ENCODE measurements at regions not wholly inside any gene's neighbourhood (a gene's known extent, or its start where the extent isn't known, plus 50 kb on each side); places are given as distances from the start of the nearest gene placed in this dataset.

- no peak for DNase-seq (ENCODE audit: extremely low spot score in 2 of 2)
- Histone ChIP-seq H3K27ac (no peak overlapping the region), H3K27me3 (no peaks in the 10 kb centered on the region), H3K36me3 (no peaks in the 10 kb centered on the region), H3K9me3 (no peaks in the 10 kb centered on the region), H3K4me3 (no peak overlapping the region), H3K4me1 (peaks cover 18% of the 10 kb centered on the region)
- intact Hi-C loops (cut with DNase I), result no loop called here
- TF ChIP-seq POLR2A (IDR thresholded peaks at IDR 0.05), result no peak
- TF ChIP-seq CTCF (IDR thresholded peaks at IDR 0.05), result no peak
- no peak for TF ChIP-seq POLR2AphosphoS5 (IDR thresholded peaks at IDR 0.05; ENCODE audit: insufficient read depth in 1 of 2, low read depth in 1 of 2)
These were observed 234.7 kb upstream of the GSE1 start for GRCh38 chr16:85378145-85379040.

GRCh38 chr16:85379041-85380001, 233.8 kb upstream of the GSE1 start:
- H3K27ac ChIP-seq, result no peak overlapping the region
- intact Hi-C loops (cut with DNase I), result no loop called here
- H3K4me3 ChIP-seq, result no peak overlapping the region
- no peaks in the 10 kb centered on the region for H3K9me3 ChIP-seq
- DNase-seq (ENCODE audit: extremely low spot score in 2 of 2), result no peak
- H3K4me1 ChIP-seq, result peaks cover 26% of the 10 kb centered on the region
- no peaks in the 10 kb centered on the region for H3K27me3 ChIP-seq
- H3K36me3 ChIP-seq, result no peaks in the 10 kb centered on the region
- no peak for TF ChIP-seq POLR2A (IDR thresholded peaks at IDR 0.05)
- no peak for TF ChIP-seq CTCF (IDR thresholded peaks at IDR 0.05)
- no peak for TF ChIP-seq POLR2AphosphoS5 (IDR thresholded peaks at IDR 0.05; ENCODE audit: insufficient read depth in 1 of 2, low read depth in 1 of 2)

DNA sequence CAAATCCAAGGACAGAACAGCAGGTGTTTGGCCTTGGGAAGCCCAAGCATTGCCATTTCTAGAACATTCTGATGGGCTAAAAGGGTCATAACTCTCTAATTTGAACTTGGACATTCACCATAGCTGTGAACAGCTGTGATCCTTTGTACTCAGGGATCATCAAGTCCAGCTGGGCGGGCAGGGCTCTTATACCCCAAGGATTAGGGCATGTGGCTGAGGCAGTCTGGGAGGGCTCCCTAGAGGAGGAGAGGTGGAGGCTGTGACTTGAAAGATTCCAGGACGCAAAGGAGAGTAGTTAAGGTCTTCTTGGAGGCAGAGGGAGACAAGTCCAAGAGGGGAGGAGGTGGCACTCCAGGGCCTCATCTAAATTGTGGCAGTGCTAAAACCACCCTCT, 233.1 kb upstream of the GSE1 start:
- DNase-seq (ENCODE audit: extremely low spot score in 2 of 2), result no peak
- Histone ChIP-seq H3K27ac (no peak overlapping the region), H3K27me3 (no peaks in the 10 kb centered on the region), H3K9me3 (no peaks in the 10 kb centered on the region), H3K4me3 (no peak overlapping the region), H3K4me1 (peaks cover 27% of the 10 kb centered on the region), H3K36me3 (no peaks in the 10 kb centered on the region)
- no peak for TF ChIP-seq CTCF (IDR thresholded peaks at IDR 0.05)
- intact Hi-C loops (cut with DNase I), result no loop called here

DNA sequence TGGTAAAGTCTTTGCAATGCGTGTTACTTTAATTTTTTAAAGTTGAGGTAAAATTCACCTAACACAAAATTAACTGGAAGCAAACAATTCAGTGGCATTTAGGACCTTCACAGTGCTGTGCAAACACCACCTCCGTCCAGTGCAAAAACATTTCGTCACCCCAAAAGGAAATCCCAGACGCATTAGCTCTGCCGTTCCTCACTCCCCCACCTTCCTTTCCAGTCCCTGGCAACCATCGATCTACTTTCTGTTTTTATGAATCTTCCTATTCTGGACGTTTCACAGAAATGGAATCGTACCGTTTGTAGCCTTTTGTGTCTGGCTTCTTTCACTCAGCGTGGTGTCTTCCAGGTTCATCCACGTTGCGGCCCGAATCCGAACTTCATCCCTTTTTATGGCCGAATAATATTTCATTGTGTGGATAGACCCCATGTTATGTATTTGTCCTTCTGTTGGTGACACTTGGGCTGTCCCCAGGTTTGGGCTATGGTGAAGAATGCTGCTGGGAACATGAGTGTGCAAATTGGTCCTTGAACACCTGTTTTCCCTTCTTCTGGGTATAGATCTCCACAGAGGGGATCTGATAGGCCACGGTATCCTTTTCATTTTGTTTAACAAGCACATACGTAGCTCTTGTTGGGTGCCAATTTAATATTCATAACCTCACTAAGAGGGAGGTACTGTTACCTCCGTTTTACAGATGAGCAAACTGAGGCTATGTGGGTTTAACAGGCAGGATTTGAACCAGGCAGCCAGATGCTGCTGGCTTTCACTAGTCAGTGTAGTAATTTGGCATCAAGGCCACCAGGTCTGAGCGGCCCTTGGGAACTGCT, 232.0 kb upstream of the GSE1 start:
- Histone ChIP-seq H3K27ac (no peak overlapping the region), H3K9me3 (no peaks in the 10 kb centered on the region), H3K4me3 (no peak overlapping the region), H3K4me1 (peaks cover 29% of the 10 kb centered on the region), H3K36me3 (no peaks in the 10 kb centered on the region), H3K27me3 (no peaks in the 10 kb centered on the region)
- TF ChIP-seq CTCF (IDR thresholded peaks at IDR 0.05), result no peak
- no peak for TF ChIP-seq POLR2AphosphoS5 (IDR thresholded peaks at IDR 0.05; ENCODE audit: insufficient read depth in 1 of 2, low read depth in 1 of 2)
- no peak for TF ChIP-seq POLR2A (IDR thresholded peaks at IDR 0.05)
- intact Hi-C loops (cut with DNase I), result no loop called here
- DNase-seq (ENCODE audit: extremely low spot score in 2 of 2), result no peak

Data from vagina (tissue), 2 donors.